VCaP (cell line): ENCODE measurements at regions not wholly inside any gene's neighbourhood (a gene's known extent, or its start where the extent isn't known, plus 50 kb on each side); places are given as distances from the start of the nearest gene placed in this dataset.

Experiments
- H3K27ac ChIP-seq: fragments of 450-650 bp; 2 replicates; pipeline ENCODE4 v1.5.1; 2017
- TF ChIP-seq, protein P1 (sequence below): fragments of 450-650 bp; conservative IDR thresholded peaks from 2 replicates; pipeline ENCODE4 v1.5.1; 2017; ENCODE audit warnings: mild to moderate bottlenecking, moderate library complexity

GRCh38 chr3:28698706-28699105 lies 350.1 kb upstream of the AZI2 start:
- TF ChIP-seq, protein P1, sequence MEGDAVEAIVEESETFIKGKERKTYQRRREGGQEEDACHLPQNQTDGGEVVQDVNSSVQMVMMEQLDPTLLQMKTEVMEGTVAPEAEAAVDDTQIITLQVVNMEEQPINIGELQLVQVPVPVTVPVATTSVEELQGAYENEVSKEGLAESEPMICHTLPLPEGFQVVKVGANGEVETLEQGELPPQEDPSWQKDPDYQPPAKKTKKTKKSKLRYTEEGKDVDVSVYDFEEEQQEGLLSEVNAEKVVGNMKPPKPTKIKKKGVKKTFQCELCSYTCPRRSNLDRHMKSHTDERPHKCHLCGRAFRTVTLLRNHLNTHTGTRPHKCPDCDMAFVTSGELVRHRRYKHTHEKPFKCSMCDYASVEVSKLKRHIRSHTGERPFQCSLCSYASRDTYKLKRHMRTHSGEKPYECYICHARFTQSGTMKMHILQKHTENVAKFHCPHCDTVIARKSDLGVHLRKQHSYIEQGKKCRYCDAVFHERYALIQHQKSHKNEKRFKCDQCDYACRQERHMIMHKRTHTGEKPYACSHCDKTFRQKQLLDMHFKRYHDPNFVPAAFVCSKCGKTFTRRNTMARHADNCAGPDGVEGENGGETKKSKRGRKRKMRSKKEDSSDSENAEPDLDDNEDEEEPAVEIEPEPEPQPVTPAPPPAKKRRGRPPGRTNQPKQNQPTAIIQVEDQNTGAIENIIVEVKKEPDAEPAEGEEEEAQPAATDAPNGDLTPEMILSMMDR, result no peak
- H3K27ac ChIP-seq, result peak overlapping the region; percentile 19; the same call in 1 of the 2 replicates

DNA sequence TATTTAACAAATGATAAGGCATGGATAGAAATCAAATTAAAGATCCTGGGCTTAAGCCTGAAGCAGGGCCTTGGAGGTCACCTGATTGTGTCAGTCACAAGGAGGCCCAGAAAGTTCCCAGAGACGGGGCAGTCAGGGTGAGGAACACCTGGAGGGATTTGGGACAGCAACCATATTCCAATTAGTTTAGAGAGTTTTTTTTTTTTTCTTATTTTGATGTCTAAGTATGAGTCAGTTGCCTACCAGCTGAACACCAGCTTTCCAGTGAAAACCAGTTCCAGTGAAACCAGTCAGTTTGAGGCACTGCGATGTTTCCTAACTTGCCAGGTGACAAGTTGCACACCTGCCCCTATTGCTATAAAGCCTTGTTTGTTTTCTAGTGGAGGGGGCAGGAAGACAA lies 350.7 kb upstream of the AZI2 start:
- peak overlapping the region; percentile 19; the same call in 1 of the 2 replicates for H3K27ac ChIP-seq
- TF ChIP-seq, protein P1, result no peak

DNA sequence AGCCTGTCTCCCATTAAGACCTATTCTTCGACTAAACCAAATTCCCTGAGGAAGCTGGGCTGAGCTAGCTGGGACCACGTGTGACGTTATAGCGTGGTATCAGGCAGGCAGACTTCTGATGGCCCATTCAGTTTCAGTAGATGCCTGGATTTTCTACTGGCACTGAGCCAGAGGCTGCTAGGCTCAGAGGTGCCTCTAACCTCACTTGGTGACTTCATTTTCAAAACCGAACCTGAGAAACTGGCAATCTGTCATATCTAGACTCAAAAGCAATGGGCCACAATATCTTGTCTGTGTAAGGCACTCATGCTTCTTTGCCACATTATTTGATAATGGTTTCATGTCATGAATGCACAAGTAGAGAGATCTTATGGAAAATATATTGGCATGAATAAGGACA lies 352.1 kb upstream of the AZI2 start:
- H3K27ac ChIP-seq, result no peak overlapping the region
- TF ChIP-seq, protein P1, result no peak

GRCh38 chr3:28703843-28704242 lies 355.2 kb upstream of the AZI2 start:
- no peak overlapping the region for H3K27ac ChIP-seq
- TF ChIP-seq, protein P1, result no peak

DNA sequence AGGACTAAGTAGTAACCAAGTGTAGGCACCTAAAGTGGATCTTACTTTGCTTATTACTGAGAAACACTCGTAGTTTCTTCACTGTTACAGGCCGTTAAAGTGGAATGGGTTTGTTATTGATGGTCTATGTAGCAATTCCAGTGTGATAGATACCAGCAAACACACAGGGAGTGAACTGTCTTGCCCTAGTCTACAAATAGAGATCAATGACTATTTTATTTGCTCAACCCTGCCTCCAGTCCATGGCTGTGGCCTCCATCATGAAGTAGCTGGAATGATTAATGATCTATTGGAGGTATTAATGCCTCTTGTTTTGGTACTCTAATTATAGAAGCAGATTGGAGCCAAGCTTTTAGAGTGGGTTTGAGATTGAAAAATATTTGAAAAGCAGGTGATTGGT lies 362.7 kb upstream of the AZI2 start:
- no peak overlapping the region for H3K27ac ChIP-seq
- TF ChIP-seq, protein P1, result no peak

GRCh38 chr3:28716939-28717338 lies 368.3 kb upstream of the AZI2 start:
- TF ChIP-seq, protein P1, result no peak
- H3K27ac ChIP-seq, result no peak overlapping the region

GRCh38 chr3:28718074-28718849 lies 369.6 kb upstream of the AZI2 start:
- no peak overlapping the region for H3K27ac ChIP-seq

More at GRCh38 chr3:28718074-28718849, 369.6 kb upstream of the AZI2 start:
- TF ChIP-seq, protein P1, result no peak
